Esophagus squamous epithelium (tissue), 4 donors: ENCODE measurements at regions not wholly inside any gene's neighbourhood (a gene's known extent, or its start where the extent isn't known, plus 50 kb on each side); places are given as distances from the start of the nearest gene placed in this dataset.

ENCODE experiments used
- CTCF ChIP-seq, 6 experiments: fragments of 450-650 bp in 4 of 6; fragments of 200-600 bp in 2 of 6; sonication (generic) in 2 of 6; IDR thresholded peaks; one replicate each; pipeline ENCODE4 v1.5.1; 2016 to 2019; ENCODE audit warnings: antibody characterized with exemption in 6 of 6, mild to moderate bottlenecking in 4 of 6, moderate library complexity in 4 of 6
- POLR2A ChIP-seq, 4 donors: fragments of 450-650 bp; IDR thresholded peaks; one replicate each; pipeline ENCODE4 v1.6.1; 2017; ENCODE audit warnings: antibody characterized with exemption in 4 of 4, mild to moderate bottlenecking in 4 of 4, moderate library complexity in 3 of 4

- TF ChIP-seq CTCF (IDR thresholded peaks at IDR 0.05) (no peak), POLR2A (IDR thresholded peaks at IDR 0.05) (no peak)
Measured at GRCh38 chr3:87625876-87626275, 349.5 kb upstream of the POU1F1 start.
